Mucosa of rectum (tissue), 2 donors: ENCODE measurements at regions not wholly inside any gene's neighbourhood (a gene's known extent, or its start where the extent isn't known, plus 50 kb on each side); places are given as distances from the start of the nearest gene placed in this dataset.

Source experiments
- H3K27ac ChIP-seq, 2 donors: one replicate each; pipeline ENCODE4 v1.7.0; 2013; ENCODE audit warnings: inconsistent platforms in 2 of 2, low read depth in 2 of 2, low read length in 2 of 2
- H3K27me3 ChIP-seq, 2 donors: one replicate each; pipeline ENCODE4 v1.7.0; 2013; ENCODE audit warnings: low read length in 2 of 2; ENCODE audit not compliant: control insufficient read depth in 2 of 2, insufficient read depth in 2 of 2
- H3K36me3 ChIP-seq, 2 donors: one replicate each; pipeline ENCODE4 v1.7.0; 2013; ENCODE audit warnings: low read length in 2 of 2; ENCODE audit not compliant: control insufficient read depth in 2 of 2, insufficient read depth in 2 of 2
- H3K4me1 ChIP-seq, 2 donors: one replicate each; pipeline ENCODE4 v1.7.0; 2013; ENCODE audit warnings: low read length in 2 of 2, mild to moderate bottlenecking in 1 of 2; ENCODE audit not compliant: control insufficient read depth in 2 of 2, insufficient read depth in 2 of 2
- H3K4me3 ChIP-seq, 2 donors: one replicate each; pipeline ENCODE4 v1.7.0; 2013; ENCODE audit warnings: low read length in 2 of 2
- H3K9ac ChIP-seq, 2 donors: one replicate each; pipeline ENCODE4 v1.7.0; 2013; ENCODE audit warnings: low read length in 2 of 2, low read depth in 1 of 2, mild to moderate bottlenecking in 1 of 2
- H3K9me3 ChIP-seq, 2 donors: one replicate each; pipeline ENCODE4 v1.7.0; 2013; ENCODE audit warnings: low read length in 2 of 2; ENCODE audit not compliant: control insufficient read depth in 2 of 2
- donor health status: healthy.
- donor health status: Normal muscosa, but diverticular disease.

DNA sequence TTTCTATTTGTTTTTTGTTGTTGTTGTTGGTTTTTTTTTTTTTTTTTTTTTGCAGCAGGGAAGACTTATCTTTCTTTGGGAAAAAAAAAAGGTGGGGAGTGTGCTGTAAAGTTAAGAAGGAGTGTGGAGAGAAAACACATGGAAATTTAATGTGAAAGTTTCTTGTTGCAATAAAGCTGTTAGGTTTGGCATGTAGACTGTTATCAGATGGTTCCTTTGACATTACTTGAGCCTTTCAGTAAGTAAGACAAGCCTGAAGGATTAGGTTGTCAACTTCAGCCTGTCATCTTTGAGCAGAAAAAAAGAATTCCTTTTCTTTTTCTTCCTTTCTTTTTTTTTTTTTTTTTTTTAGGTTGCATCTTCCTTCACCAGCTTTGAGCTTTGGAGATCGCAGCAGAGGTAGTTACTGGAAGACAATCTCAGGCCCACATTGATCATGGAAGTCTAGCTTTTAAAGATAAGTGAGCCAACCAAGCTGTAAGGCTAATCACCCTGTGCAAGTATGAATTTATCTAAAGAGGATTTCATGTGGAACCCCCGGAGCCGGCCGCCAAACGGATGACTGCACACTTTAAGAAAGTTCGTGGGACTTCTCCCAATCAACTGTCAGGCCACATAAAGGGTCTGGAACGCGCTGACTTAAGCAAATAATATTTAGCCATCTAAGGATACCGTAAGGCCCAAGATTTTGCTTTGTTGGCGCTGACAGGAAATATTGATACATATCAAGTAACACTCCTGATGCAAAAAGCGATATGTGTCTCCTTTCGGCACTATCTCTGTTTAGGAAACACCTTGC is 1040.1 kb upstream of the NR2F2 start:
- H3K36me3 ChIP-seq: no peaks in the 10 kb centered on the region
- H3K27me3 ChIP-seq: no peaks in the 10 kb centered on the region
- H3K27ac ChIP-seq: no peak overlapping the region
- H3K4me1 ChIP-seq: peaks cover 0 to 2% of the 10 kb centered on the region in 2 donors
- no peak overlapping the region for H3K9ac ChIP-seq
- no peaks in the 10 kb centered on the region for H3K9me3 ChIP-seq
- no peak overlapping the region for H3K4me3 ChIP-seq

DNA sequence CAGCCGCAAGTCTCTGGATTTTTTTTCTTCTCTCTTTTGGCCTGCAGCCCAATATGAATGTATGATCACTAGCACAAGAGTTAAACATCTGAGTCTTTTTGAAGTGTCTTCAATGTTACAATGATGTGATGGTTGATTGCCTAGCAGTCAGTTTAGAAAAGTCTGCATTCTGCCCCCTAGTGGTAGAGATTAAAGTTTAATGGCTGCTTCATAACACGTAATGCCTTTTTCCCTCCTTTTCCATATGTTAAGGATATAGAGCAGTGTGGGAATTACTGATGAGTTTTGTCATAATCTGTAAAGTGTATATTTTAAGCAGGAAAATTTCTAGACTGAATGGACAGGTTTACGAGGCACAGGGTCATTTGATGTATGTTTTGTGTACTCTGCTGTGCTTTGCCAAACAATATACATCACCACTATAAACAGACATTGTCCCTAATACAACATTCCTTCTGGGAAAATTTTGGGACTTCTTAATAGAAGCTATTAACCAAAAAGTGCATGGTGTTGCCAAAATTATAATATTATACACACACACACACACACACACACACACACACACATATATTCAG is 1038.5 kb upstream of the NR2F2 start:
- no peaks in the 10 kb centered on the region for H3K9me3 ChIP-seq
- no peak overlapping the region for H3K27ac ChIP-seq
- no peaks in the 10 kb centered on the region for H3K27me3 ChIP-seq
- H3K36me3 ChIP-seq: no peaks in the 10 kb centered on the region
- H3K9ac ChIP-seq: no peak overlapping the region
- peaks cover 0 to 2% of the 10 kb centered on the region in 2 donors for H3K4me1 ChIP-seq
- H3K4me3 ChIP-seq: no peak overlapping the region

DNA sequence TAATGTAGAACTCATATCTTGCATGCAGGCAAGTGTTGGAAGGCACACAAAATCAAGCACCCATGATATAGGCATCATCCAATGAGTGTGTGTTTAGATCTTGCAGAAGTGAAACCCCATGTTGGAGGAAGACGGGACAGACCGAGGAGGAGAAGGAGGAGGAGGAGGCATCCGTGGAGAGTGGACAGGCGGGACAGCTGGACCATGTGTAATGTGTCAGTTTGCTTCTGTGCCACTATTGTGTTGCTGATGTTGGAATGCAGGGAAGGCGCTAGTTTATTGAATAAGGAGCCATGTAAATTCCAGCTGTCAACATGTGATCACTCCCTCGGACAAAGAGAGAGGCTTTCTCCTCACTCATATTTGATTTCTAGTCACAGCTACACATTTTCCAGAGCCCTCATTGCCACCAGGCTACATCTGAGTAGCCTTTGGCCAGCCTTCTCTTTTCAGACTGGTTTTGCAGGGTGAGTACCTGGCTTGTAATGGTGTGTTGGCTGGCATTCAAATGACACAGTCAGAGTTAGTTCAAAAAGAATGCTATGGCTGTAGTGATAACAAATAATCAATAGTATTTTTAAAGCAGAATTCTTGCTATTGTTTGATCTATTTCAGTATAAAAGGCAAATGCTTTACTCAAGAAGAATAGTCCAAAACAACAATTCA is 1037.6 kb upstream of the NR2F2 start:
- Histone ChIP-seq H3K4me3 (peak overlapping the region in 1 of 2 donors; percentile 43), H3K27ac (no peak overlapping the region), H3K27me3 (no peaks in the 10 kb centered on the region), H3K36me3 (no peaks in the 10 kb centered on the region), H3K9ac (no peak overlapping the region), H3K9me3 (no peaks in the 10 kb centered on the region), H3K4me1 (peaks cover 0 to 2% of the 10 kb centered on the region in 2 donors)

DNA sequence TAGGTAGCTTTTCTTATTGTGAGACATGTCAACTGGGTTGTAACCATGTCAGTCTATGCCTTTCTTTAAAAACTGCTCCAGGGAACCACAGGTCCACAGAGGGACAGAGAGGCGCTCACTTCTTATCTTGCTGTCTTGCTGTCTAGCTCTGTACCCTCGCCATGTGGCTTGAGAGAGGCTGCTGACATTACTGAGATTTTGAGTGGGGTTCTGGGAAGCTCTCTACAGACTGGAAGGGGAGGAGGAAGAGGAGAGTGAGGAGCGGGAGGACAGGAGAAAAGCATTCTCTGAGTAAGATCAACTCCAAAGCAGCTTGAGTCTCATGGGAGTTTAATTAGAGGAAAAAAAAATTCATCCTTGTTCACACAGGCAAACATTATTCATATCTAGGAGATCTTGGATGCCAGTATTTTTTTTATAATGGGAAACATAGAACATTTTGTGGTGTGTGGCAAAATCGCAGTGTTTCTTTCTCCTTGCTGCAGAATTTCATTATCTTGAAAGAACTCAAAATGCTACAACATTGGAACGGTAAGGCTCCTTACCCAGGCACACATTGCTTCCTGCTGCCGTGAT is 1037.0 kb upstream of the NR2F2 start:
- H3K9ac ChIP-seq: no peak overlapping the region
- H3K27me3 ChIP-seq: no peaks in the 10 kb centered on the region
- H3K36me3 ChIP-seq: no peaks in the 10 kb centered on the region
- H3K27ac ChIP-seq: no peak overlapping the region
- no peaks in the 10 kb centered on the region for H3K9me3 ChIP-seq
- H3K4me1 ChIP-seq: peaks cover 0 to 2% of the 10 kb centered on the region in 2 donors
- H3K4me3 ChIP-seq: no peak overlapping the region

DNA sequence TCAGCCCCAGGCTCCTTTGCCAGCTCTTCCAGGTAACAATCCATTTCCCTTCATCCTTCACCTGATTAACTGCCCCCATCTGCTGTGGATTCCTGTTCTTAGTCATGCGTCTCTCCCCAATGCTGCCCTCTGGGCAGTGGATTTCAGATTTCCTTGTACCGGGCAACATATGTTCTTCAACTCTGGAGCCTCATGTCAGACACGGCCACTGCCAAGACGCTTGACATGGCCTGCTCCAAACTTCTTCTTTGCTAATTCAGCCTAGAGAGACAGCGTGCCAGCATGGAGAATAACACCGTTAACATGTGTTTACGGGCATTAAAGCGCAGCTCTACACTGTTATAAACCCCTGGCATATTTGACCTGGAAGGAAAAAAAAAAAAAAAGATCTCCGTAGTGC is 1035.1 kb upstream of the NR2F2 start:
- H3K36me3 ChIP-seq: no peaks in the 10 kb centered on the region
- H3K27ac ChIP-seq: no peak overlapping the region
- no peak overlapping the region for H3K9ac ChIP-seq
- H3K4me1 ChIP-seq: peaks cover 0 to 2% of the 10 kb centered on the region in 2 donors
- no peaks in the 10 kb centered on the region for H3K9me3 ChIP-seq
- H3K27me3 ChIP-seq: no peaks in the 10 kb centered on the region
- H3K4me3 ChIP-seq: no peak overlapping the region

DNA sequence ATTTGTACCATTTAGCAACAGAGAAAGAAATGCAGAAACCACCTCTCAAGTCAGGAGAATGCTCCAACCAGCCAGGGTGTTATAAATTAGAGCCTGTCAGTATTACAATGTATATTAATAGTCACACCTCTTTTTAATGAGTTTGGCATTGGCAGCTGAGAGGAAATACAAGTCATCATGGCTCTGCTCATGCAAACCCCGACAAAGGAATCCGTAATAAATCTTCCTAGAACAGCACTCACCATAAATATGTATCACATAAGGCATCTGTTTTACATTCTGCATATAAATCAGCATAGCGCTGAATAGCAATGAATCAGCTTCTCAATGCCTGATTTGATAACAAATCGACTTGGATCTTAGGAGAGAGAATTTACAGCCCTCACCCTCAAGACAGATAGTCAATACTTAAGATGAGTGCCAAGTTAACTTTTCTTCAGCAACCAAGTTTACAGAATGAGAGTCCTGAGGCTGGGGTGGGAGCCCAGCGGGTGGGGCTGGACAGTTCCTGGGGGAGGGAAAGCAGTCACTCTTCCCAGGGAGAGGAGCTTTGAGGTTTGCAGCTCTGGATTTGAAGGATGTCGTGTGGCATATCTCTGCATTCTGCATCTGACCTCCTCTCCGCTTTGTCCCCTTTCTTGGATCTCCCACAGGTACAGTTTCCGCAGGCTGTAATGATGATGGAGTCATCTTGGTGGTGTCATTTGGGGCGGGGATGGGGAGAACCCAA is 1034.4 kb upstream of the NR2F2 start:
- H3K36me3 ChIP-seq: no peaks in the 10 kb centered on the region
- H3K27ac ChIP-seq: no peak overlapping the region
- H3K9ac ChIP-seq: no peak overlapping the region
- peaks cover 0 to 2% of the 10 kb centered on the region in 2 donors for H3K4me1 ChIP-seq
- no peaks in the 10 kb centered on the region for H3K9me3 ChIP-seq
- no peak overlapping the region for H3K4me3 ChIP-seq
- H3K27me3 ChIP-seq: no peaks in the 10 kb centered on the region

DNA sequence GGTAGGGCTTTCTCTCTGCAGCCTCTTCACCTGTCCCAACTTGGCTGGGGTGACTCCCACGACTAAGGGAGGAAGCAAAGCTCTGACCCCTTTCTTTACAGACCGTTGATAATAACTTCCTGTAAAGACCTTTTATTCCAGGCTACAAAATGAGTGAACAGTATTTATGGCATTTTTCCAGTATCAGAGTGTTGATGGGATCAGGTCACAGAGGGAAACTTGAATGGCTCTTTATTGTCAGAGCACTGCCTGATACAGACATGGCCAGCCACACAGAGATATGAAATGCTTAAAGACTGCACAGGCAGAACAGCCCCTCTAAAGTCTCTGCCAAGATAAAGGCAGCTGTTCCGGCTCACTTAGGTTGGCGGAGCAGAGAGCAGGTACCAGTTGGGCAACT is 1033.9 kb upstream of the NR2F2 start:
- Histone ChIP-seq H3K9ac (no peak overlapping the region), H3K27me3 (no peaks in the 10 kb centered on the region), H3K36me3 (no peaks in the 10 kb centered on the region), H3K27ac (no peak overlapping the region), H3K9me3 (no peaks in the 10 kb centered on the region), H3K4me3 (no peak overlapping the region), H3K4me1 (peaks cover 0 to 2% of the 10 kb centered on the region in 2 donors)

DNA sequence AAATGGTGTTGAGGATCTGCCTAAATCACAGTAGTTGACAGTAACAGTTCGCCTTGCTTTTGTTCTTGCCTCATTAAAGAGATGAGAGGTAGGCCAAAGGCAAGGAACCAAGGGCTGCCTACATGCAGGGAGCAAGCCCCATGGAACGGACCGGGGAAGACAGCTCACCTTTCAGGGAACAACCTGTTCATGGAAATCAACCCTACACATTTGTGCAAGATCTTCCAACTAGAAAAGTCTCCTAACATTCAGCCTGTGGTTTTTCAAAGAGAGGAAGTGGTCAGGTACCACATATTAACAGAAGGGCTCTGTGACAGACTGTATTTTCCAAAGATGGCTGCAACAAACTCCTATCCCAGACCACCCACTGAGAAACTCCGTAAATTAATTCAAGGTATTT is 1031.8 kb upstream of the NR2F2 start:
- Histone ChIP-seq H3K4me1 (no peaks in the 10 kb centered on the region), H3K9ac (no peak overlapping the region), H3K9me3 (no peaks in the 10 kb centered on the region), H3K36me3 (no peaks in the 10 kb centered on the region), H3K27ac (no peak overlapping the region), H3K4me3 (no peak overlapping the region), H3K27me3 (no peaks in the 10 kb centered on the region)

DNA sequence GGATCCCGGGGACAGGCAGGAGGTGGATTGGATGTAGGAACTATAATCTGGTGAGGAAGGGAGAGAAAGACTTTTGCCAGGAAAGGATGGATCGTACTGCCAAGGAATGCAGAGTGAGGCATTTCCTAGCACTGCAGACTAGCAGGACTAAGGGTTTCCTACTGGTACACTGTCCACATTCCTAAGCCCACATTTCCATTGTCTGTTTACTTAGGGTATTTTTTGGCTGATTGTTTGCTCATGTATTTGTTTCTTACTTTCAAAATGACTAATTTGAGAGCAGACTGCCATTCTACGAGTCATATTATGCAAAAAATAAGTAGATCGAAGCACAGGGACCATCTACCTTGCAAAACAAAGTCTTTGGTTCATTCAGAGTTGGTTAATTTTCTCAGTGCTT is 1029.5 kb upstream of the NR2F2 start:
- Histone ChIP-seq H3K9ac (no peak overlapping the region), H3K4me1 (no peaks in the 10 kb centered on the region), H3K27ac (no peak overlapping the region), H3K27me3 (no peaks in the 10 kb centered on the region), H3K9me3 (no peaks in the 10 kb centered on the region), H3K4me3 (no peak overlapping the region), H3K36me3 (no peaks in the 10 kb centered on the region)
